Non-pigmented ciliary epithelial cell (primary cell): ENCODE measurements at regions not wholly inside any gene's neighbourhood (a gene's known extent, or its start where the extent isn't known, plus 50 kb on each side); places are given as distances from the start of the nearest gene placed in this dataset.

Source experiments
- DNase-seq: peaks from one replicate; pipeline ENCODE4 v3.0.0-alpha.2; 2010; ENCODE audit warnings: low read depth

GRCh38 chr2:177026253-177026652 is 186.3 kb upstream of the HNRNPA3 start:
- DNase-seq: no peak

- no peak for DNase-seq
Measured at GRCh38 chr2:177026956-177027355, 185.6 kb upstream of the HNRNPA3 start.

GRCh38 chr2:177028296-177028695 is 184.3 kb upstream of the HNRNPA3 start:
- DNase-seq: no peak

GRCh38 chr2:177029075-177029474 is 183.5 kb upstream of the HNRNPA3 start:
- DNase-seq: no peak

- DNase-seq: no peak
Measured at GRCh38 chr2:177029501-177029900, 183.1 kb upstream of the HNRNPA3 start.

- no peak for DNase-seq
Measured at GRCh38 chr2:177029901-177030300, 182.7 kb upstream of the HNRNPA3 start.

- no peak for DNase-seq
Measured at GRCh38 chr2:177030451-177031105, 182.0 kb upstream of the HNRNPA3 start.

- DNase-seq: no peak
Measured at GRCh38 chr2:177031438-177032180, 181.0 kb upstream of the HNRNPA3 start.

- DNase-seq: no peak
Measured at GRCh38 chr2:177036747-177037146, 175.8 kb upstream of the HNRNPA3 start.

- no peak for DNase-seq
Measured at GRCh38 chr2:177037569-177037968, 175.0 kb upstream of the HNRNPA3 start.

GRCh38 chr2:177038787-177039484 is 173.7 kb upstream of the HNRNPA3 start:
- no peak for DNase-seq

- no peak for DNase-seq
Measured at GRCh38 chr2:177042311-177042710, 170.3 kb upstream of the HNRNPA3 start.

GRCh38 chr2:177044671-177045070 is 167.9 kb upstream of the HNRNPA3 start:
- no peak for DNase-seq

- DNase-seq: no peak
Measured at GRCh38 chr2:177048981-177049380, 163.6 kb upstream of the HNRNPA3 start.

- no peak for DNase-seq
Measured at GRCh38 chr2:177051278-177051677, 161.3 kb upstream of the HNRNPA3 start.

- DNase-seq: no peak
Measured at GRCh38 chr2:177052471-177052870, 160.1 kb upstream of the HNRNPA3 start.

- no peak for DNase-seq
Measured at GRCh38 chr2:177053038-177053437, 159.6 kb upstream of the HNRNPA3 start.

GRCh38 chr2:177053716-177054115 is 158.9 kb upstream of the HNRNPA3 start:
- DNase-seq: no peak

GRCh38 chr2:177056481-177056929 is 156.1 kb upstream of the HNRNPA3 start:
- no peak for DNase-seq

- no peak for DNase-seq
Measured at GRCh38 chr2:177058747-177059146, 153.8 kb upstream of the HNRNPA3 start.

- DNase-seq: no peak
Measured at GRCh38 chr2:177059293-177059692, 153.3 kb upstream of the HNRNPA3 start.

- DNase-seq: no peak
Measured at GRCh38 chr2:177063331-177063730, 149.3 kb upstream of the HNRNPA3 start.

GRCh38 chr2:177064422-177064821 is 148.2 kb upstream of the HNRNPA3 start:
- no peak for DNase-seq
